ENCODE measurements at regions not wholly inside any gene's neighbourhood (a gene's known extent, or its start where the extent isn't known, plus 50 kb on each side); places are given as distances from the start of the nearest gene placed in this dataset.

DNA sequence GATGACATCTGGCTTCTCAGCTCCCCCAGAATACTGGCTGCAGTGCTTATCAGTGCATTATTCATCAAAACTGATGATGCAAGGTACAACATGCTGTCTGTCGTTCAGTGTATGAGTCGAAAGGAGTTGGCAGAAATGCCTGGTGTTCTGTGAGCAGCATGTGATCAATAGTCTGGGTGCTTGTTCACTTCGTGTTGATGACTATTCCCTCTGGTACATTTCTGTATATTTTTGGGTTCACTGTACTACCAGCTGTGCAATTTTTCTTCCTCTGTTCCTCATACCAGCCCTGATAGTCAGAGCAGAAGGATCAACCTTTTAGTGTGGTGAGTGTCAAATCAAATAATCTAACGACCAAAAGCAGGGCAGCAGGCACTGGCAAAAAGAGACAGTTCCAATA lies 59.0 kb upstream of the KLHL14 start:
- TF ChIP-seq, protein P1, sequence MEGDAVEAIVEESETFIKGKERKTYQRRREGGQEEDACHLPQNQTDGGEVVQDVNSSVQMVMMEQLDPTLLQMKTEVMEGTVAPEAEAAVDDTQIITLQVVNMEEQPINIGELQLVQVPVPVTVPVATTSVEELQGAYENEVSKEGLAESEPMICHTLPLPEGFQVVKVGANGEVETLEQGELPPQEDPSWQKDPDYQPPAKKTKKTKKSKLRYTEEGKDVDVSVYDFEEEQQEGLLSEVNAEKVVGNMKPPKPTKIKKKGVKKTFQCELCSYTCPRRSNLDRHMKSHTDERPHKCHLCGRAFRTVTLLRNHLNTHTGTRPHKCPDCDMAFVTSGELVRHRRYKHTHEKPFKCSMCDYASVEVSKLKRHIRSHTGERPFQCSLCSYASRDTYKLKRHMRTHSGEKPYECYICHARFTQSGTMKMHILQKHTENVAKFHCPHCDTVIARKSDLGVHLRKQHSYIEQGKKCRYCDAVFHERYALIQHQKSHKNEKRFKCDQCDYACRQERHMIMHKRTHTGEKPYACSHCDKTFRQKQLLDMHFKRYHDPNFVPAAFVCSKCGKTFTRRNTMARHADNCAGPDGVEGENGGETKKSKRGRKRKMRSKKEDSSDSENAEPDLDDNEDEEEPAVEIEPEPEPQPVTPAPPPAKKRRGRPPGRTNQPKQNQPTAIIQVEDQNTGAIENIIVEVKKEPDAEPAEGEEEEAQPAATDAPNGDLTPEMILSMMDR (IDR thresholded peaks at IDR 0.05 in 2 of 3, conservative IDR thresholded peaks at IDR 0.05 in 1 of 3; ENCODE audit: control insufficient read depth in 2 of 3, extremely low read depth in 1 of 3, insufficient read depth in 1 of 3, low read depth in 3 of 3, low read length in 3 of 3): no peak
- no peak for TF ChIP-seq BMI1 (IDR thresholded peaks at IDR 0.05; ENCODE audit: borderline replicate concordance)

All from GM12878 (cell line).